Testis (tissue), 2 donors: ENCODE measurements at regions not wholly inside any gene's neighbourhood (a gene's known extent, or its start where the extent isn't known, plus 50 kb on each side); places are given as distances from the start of the nearest gene placed in this dataset.

Experiments
- DNase-seq: peaks from one replicate; pipeline ENCODE4 v3.0.0-alpha.2; 2019
- H3K27ac ChIP-seq, 2 donors: fragments of 200-600 bp; sonication (generic); one replicate each; pipeline ENCODE4 v1.5.1; 2019
- H3K27me3 ChIP-seq: fragments of 200-600 bp; sonication (generic); one replicate; pipeline ENCODE4 v1.5.1; 2019
- H3K36me3 ChIP-seq: fragments of 200-600 bp; sonication (generic); one replicate; pipeline ENCODE4 v1.5.1; 2017; ENCODE audit warnings: low read depth; ENCODE audit errors: missing control alignments
- H3K4me1 ChIP-seq: fragments of 200-600 bp; sonication (generic); one replicate; pipeline ENCODE4 v1.5.1; 2019
- H3K4me3 ChIP-seq, 2 donors: fragments of 200-600 bp; sonication (generic); one replicate each; pipeline ENCODE4 v1.5.1; 2017 to 2019
- H3K9me3 ChIP-seq: fragments of 200-600 bp; sonication (generic); one replicate; pipeline ENCODE4 v1.5.1; 2017
- CTCF ChIP-seq, 3 experiments: fragments of 450-650 bp in 2 of 3; fragments of 200-600 bp in 1 of 3; sonication (generic) in 1 of 3; IDR thresholded peaks; one replicate each; pipeline ENCODE4 v1.5.1; 2016 to 2019; ENCODE audit warnings: antibody characterized with exemption in 3 of 3, mild to moderate bottlenecking in 2 of 3, moderate library complexity in 1 of 3
- POLR2A ChIP-seq: fragments of 450-650 bp; IDR thresholded peaks from one replicate; pipeline ENCODE4 v1.6.1; 2017; ENCODE audit warnings: antibody characterized with exemption, mild to moderate bottlenecking, moderate library complexity
- WGBS, 2 donors: methylation state at CpG; one replicate each; pipeline ENCODE4 v1.1.5; 2018; 5-methylcytosine and 5-hydroxymethylcytosine counted together
- intact Hi-C: fragments of 100-400 bp; cut with DNase I; formaldehyde crosslinking; loops from one replicate; pipeline ENCODE4 v1.15.1; 2023; ENCODE audit warnings: low total_unique reads

- 75 to 84% methylated on average over 5 of the region's 5 CpGs for WGBS, 2 donors
- intact Hi-C loops = no loop called here
- no peaks in the 10 kb centered on the region for H3K4me1 ChIP-seq
Observed at GRCh38 chr1:208858738-208859137, 614.6 kb upstream of the PLXNA2 start.

GRCh38 chr1:208864366-208864965 is 620.3 kb upstream of the PLXNA2 start:
- Histone ChIP-seq H3K27ac (no peak overlapping the region), H3K4me1 (no peaks in the 10 kb centered on the region), H3K4me3 (no peak overlapping the region), H3K27me3 (no peaks in the 10 kb centered on the region), H3K36me3 (no peaks in the 10 kb centered on the region), H3K9me3 (no peaks in the 10 kb centered on the region)
- 66 to 72% methylated on average over 1 of the region's 1 CpG for WGBS, 2 donors
- intact Hi-C loops = no loop called here
- TF ChIP-seq CTCF (IDR thresholded peaks at IDR 0.05) (no peak), POLR2A (no peak)
- DNase-seq = no peak

More at GRCh38 chr1:208858738-208859137, 614.6 kb upstream of the PLXNA2 start:
- H3K9me3 ChIP-seq = no peaks in the 10 kb centered on the region
- no peak overlapping the region for H3K27ac ChIP-seq
- no peak overlapping the region for H3K4me3 ChIP-seq
- no peak for DNase-seq
- H3K27me3 ChIP-seq = no peaks in the 10 kb centered on the region
- TF ChIP-seq POLR2A (no peak), CTCF (IDR thresholded peaks at IDR 0.05) (no peak)
- no peaks in the 10 kb centered on the region for H3K36me3 ChIP-seq

- WGBS, 2 donors = 84 to 86% methylated on average over 3 of the region's 3 CpGs
- Histone ChIP-seq H3K27ac (no peak overlapping the region), H3K27me3 (no peaks in the 10 kb centered on the region), H3K4me1 (no peaks in the 10 kb centered on the region), H3K9me3 (no peaks in the 10 kb centered on the region), H3K4me3 (no peak overlapping the region), H3K36me3 (no peaks in the 10 kb centered on the region)
- intact Hi-C loops = no loop called here
- no peak for TF ChIP-seq POLR2A
- no peak for TF ChIP-seq CTCF (IDR thresholded peaks at IDR 0.05)
- no peak for DNase-seq
Observed at GRCh38 chr1:208866386-208866955, 622.3 kb upstream of the PLXNA2 start.

GRCh38 chr1:208868554-208868953 is 624.4 kb upstream of the PLXNA2 start:
- intact Hi-C loops = no loop called here
- no peak for TF ChIP-seq CTCF (IDR thresholded peaks at IDR 0.05)
- TF ChIP-seq POLR2A = no peak
- no peaks in the 10 kb centered on the region for H3K27me3 ChIP-seq
- H3K4me1 ChIP-seq = no peaks in the 10 kb centered on the region
- H3K4me3 ChIP-seq = no peak overlapping the region
- no peaks in the 10 kb centered on the region for H3K36me3 ChIP-seq
- no peak overlapping the region for H3K27ac ChIP-seq
- WGBS, 2 donors = 67 to 87% methylated on average over 2 of the region's 2 CpGs
- DNase-seq = no peak
- no peaks in the 10 kb centered on the region for H3K9me3 ChIP-seq

GRCh38 chr1:208874915-208875314 is 630.7 kb upstream of the PLXNA2 start:
- Histone ChIP-seq H3K27ac (no peak overlapping the region), H3K27me3 (no peaks in the 10 kb centered on the region), H3K36me3 (no peaks in the 10 kb centered on the region), H3K4me3 (no peak overlapping the region), H3K9me3 (no peaks in the 10 kb centered on the region), H3K4me1 (no peaks in the 10 kb centered on the region)
- TF ChIP-seq POLR2A (no peak), CTCF (IDR thresholded peaks at IDR 0.05) (no peak)
- no peak for DNase-seq
- WGBS, 2 donors = 76 to 90% methylated on average over 1 of the region's 1 CpG
- intact Hi-C loops = no loop called here
